Spinal cord (tissue), 9 donors: ENCODE measurements at regions not wholly inside any gene's neighbourhood (a gene's known extent, or its start where the extent isn't known, plus 50 kb on each side); places are given as distances from the start of the nearest gene placed in this dataset.
A peak's percentile ranks its signal among the peaks of the same experiment; 100 is the strongest.

Experiments used
- DNase-seq, 6 donors: peaks; one replicate each; pipeline versions ENCODE4 v3.0.0 to v3.0.0-alpha.2; 2013 to 2015; ENCODE audit warnings: low spot score in 6 of 6, low read depth in 4 of 6
- H3K27ac ChIP-seq: one replicate; pipeline ENCODE4 v1.5.1; 2013; ENCODE audit warnings: low read depth, low read length, control low read depth
- H3K27me3 ChIP-seq: one replicate; pipeline ENCODE4 v1.6.1; 2013; ENCODE audit warnings: low read length; ENCODE audit not compliant: control insufficient read depth, insufficient read depth
- H3K36me3 ChIP-seq: one replicate; pipeline ENCODE4 v1.6.1; 2013; ENCODE audit warnings: low read length; ENCODE audit not compliant: control insufficient read depth, insufficient read depth
- H3K4me1 ChIP-seq: one replicate; pipeline ENCODE4 v1.6.1; 2013; ENCODE audit warnings: low read length; ENCODE audit not compliant: control insufficient read depth, insufficient read depth
- H3K4me3 ChIP-seq: one replicate; pipeline ENCODE4 v1.5.1; 2013; ENCODE audit warnings: low read depth, low read length, control low read depth
- H3K9me3 ChIP-seq: one replicate; pipeline ENCODE4 v1.6.1; 2013; ENCODE audit warnings: low read length; ENCODE audit not compliant: control insufficient read depth, insufficient read depth
- WGBS: methylation state at CpG from one replicate; pipeline ENCODE4 v1.1.5; 2013; ENCODE audit warnings: missing lambda C conversion rate; ENCODE audit not compliant: insufficient coverage; 5-methylcytosine and 5-hydroxymethylcytosine counted together
- donor health status: healthy.

DNA sequence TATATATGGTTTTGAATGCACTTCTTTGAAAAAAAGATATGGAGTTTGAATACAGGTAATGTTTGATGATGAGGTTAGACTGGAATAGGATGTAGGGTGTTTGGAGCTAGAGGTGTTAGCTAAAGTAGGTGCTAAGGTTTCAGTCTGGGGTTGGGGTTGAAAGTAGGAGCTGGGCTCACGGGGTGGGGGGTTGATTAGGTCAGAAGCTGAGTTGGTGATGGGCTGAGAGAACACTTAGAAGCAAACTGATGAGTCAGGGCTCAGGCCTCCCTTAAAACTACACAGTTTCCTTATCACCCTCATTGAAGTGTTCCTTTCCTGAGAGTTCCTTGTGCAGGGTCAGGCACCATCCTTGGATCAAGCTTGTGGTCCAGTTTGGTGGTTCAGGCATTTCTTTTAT, 308.8 kb upstream of the ADAMTS16 start:
- H3K4me1 ChIP-seq = no peaks in the 10 kb centered on the region
- H3K36me3 ChIP-seq = no peaks in the 10 kb centered on the region
- H3K27me3 ChIP-seq = no peaks in the 10 kb centered on the region
- no CpG with 5 or more reads among the region's 1 CpG for WGBS
- H3K9me3 ChIP-seq = no peaks in the 10 kb centered on the region
- no peak overlapping the region for H3K27ac ChIP-seq
- DNase-seq = no peak
- H3K4me3 ChIP-seq = no peak overlapping the region

DNA sequence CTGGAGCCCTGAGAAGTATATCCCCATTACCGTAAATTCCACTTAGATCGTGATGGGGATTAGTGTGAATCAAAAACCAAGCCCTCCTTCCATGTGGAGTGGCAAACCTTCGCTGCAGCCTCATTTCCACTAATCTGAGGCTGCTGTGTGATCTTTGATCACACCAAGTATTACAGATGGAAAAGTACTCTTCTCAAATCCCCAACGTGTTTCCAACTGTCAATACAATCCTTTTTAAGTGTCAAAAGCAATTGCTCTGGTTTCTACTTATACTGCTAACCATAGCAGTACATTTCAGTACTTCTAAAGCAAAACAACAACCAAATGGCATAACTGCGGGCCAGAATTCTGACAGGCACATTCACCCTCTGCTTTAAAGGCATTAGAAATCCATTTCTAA, 307.7 kb upstream of the ADAMTS16 start:
- H3K4me3 ChIP-seq = no peak overlapping the region
- no peak overlapping the region for H3K27ac ChIP-seq
- 70% methylated on average over 4 of the region's 5 CpGs for WGBS
- no peaks in the 10 kb centered on the region for H3K9me3 ChIP-seq
- H3K36me3 ChIP-seq = no peaks in the 10 kb centered on the region
- H3K4me1 ChIP-seq = no peaks in the 10 kb centered on the region
- no peaks in the 10 kb centered on the region for H3K27me3 ChIP-seq
- peak in 2 of 6 donors; percentile 25 to 66 for DNase-seq

- H3K36me3 ChIP-seq = no peaks in the 10 kb centered on the region
- no peaks in the 10 kb centered on the region for H3K4me1 ChIP-seq
- no peaks in the 10 kb centered on the region for H3K27me3 ChIP-seq
- peak in 1 of 6 donors; percentile 71 for DNase-seq
- H3K9me3 ChIP-seq = no peaks in the 10 kb centered on the region
- H3K4me3 ChIP-seq = no peak overlapping the region
- no CpG with 5 or more reads among the region's 4 CpGs for WGBS
- no peak overlapping the region for H3K27ac ChIP-seq
Observed at GRCh38 chr5:4833104-4833738, 306.9 kb upstream of the ADAMTS16 start.

DNA sequence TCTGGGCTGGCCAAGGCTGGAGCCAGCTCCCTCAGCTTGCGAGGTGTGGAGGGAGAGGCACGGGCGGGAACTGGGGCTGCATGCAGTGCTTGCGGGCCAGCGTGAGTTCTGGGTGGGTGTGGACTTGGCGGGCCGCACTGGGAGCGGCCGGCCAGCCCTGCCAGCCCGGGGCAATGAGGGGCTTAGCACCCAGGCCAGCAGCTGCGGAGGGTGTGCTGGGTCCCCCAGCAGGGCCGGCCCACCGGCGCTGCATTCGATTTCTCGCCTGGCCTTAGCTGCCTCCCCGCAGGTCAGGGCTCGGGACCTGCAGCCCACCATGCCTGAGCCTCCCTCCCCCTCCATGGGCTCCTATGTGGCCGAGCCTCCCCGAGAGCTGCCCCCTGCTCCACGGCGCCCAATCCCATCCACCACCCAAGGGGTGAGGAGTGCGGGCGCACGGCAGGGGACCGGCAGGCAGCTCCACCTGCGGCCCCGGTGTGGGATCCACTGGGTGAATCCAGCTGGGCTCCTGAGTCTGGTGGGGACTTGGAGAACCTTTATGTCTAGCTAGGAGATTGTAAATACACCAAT, 302.6 kb upstream of the ADAMTS16 start:
- no peak for DNase-seq
- whole genome bisulfite sequencing = 95% methylated on average over 19 of the region's 28 CpGs
- H3K27me3 ChIP-seq = no peaks in the 10 kb centered on the region
- H3K9me3 ChIP-seq = no peaks in the 10 kb centered on the region
- H3K27ac ChIP-seq = no peak overlapping the region
- no peak overlapping the region for H3K4me3 ChIP-seq
- H3K36me3 ChIP-seq = no peaks in the 10 kb centered on the region
- no peaks in the 10 kb centered on the region for H3K4me1 ChIP-seq

GRCh38 chr5:4845221-4845620, 294.9 kb upstream of the ADAMTS16 start:
- H3K27ac ChIP-seq = no peak overlapping the region
- no peaks in the 10 kb centered on the region for H3K9me3 ChIP-seq
- DNase-seq = peak in 1 of 6 donors; percentile 65
- 95% methylated on average over 3 of the region's 3 CpGs for WGBS
- no peaks in the 10 kb centered on the region for H3K4me1 ChIP-seq
- H3K36me3 ChIP-seq = no peaks in the 10 kb centered on the region
- H3K4me3 ChIP-seq = no peak overlapping the region
- no peaks in the 10 kb centered on the region for H3K27me3 ChIP-seq

DNA sequence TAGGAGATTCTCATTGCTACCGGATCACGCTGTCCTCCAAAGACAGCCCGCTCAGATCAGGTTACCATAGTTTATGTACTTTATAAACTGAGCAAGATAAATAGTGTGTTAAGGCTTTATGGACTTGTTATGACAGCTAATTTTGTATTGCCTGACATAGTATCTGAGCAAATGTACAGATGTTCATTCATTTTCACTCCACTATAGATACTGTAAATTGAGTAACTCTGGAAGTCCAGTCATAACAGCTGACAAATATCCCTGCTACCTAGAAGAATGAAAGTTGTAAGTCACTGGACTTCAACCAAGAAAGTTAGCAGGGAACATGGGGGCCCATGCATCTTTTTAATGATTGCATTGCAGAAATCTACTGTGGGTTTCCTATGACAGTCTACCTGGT, 292.4 kb upstream of the ADAMTS16 start:
- no CpG with 5 or more reads among the region's 3 CpGs for WGBS

GRCh38 chr5:4855036-4855435, 285.1 kb upstream of the ADAMTS16 start:
- H3K9me3 ChIP-seq = peaks cover 3% of the 10 kb centered on the region
- no peaks in the 10 kb centered on the region for H3K4me1 ChIP-seq
- no peak for DNase-seq
- WGBS = no CpG with 5 or more reads among the region's 5 CpGs
- no peak overlapping the region for H3K4me3 ChIP-seq
- no peaks in the 10 kb centered on the region for H3K36me3 ChIP-seq
- no peak overlapping the region for H3K27ac ChIP-seq
- no peaks in the 10 kb centered on the region for H3K27me3 ChIP-seq

More for the DNA sequence above, 292.4 kb upstream of the ADAMTS16 start:
- H3K9me3 ChIP-seq = peaks cover 3% of the 10 kb centered on the region
- no peaks in the 10 kb centered on the region for H3K27me3 ChIP-seq
- no peak overlapping the region for H3K4me3 ChIP-seq
- H3K36me3 ChIP-seq = no peaks in the 10 kb centered on the region
- H3K27ac ChIP-seq = no peak overlapping the region
- no peaks in the 10 kb centered on the region for H3K4me1 ChIP-seq
- DNase-seq = no peak

- WGBS = 80% methylated on average over 1 of the region's 2 CpGs
- Histone ChIP-seq H3K9me3 (no peaks in the 10 kb centered on the region), H3K27me3 (no peaks in the 10 kb centered on the region), H3K36me3 (no peaks in the 10 kb centered on the region), H3K4me3 (no peak overlapping the region), H3K27ac (no peak overlapping the region), H3K4me1 (no peaks in the 10 kb centered on the region)
- no peak for DNase-seq
Observed at GRCh38 chr5:4855880-4856279, 284.2 kb upstream of the ADAMTS16 start.

DNA sequence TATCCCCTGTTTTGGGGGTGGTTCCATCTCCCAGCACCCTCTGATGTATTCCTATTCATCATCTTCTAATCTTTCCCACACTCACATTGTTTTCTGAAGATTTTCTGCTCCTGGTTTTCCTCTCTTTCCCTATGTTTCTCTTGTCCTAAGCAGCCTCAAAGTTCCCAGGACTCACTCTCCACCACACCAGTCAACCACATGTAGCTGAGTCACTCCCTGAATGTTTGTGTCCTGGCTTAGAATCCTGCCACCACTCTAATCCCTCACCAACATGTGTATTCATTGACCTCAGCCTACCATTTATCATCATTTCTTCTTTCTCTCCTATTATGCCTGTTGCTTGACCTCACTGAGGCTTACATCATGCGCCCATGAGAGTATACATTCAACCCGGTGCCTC, 282.4 kb upstream of the ADAMTS16 start:
- Histone ChIP-seq H3K4me1 (no peaks in the 10 kb centered on the region), H3K27me3 (no peaks in the 10 kb centered on the region), H3K36me3 (no peaks in the 10 kb centered on the region), H3K27ac (no peak overlapping the region), H3K4me3 (no peak overlapping the region), H3K9me3 (no peaks in the 10 kb centered on the region)
- 92% methylated on average over 2 of the region's 2 CpGs for whole genome bisulfite sequencing
- no peak for DNase-seq

- no peaks in the 10 kb centered on the region for H3K9me3 ChIP-seq
- no peaks in the 10 kb centered on the region for H3K4me1 ChIP-seq
- H3K36me3 ChIP-seq = no peaks in the 10 kb centered on the region
- WGBS = no CpG with 5 or more reads among the region's 2 CpGs
- no peak overlapping the region for H3K4me3 ChIP-seq
- H3K27me3 ChIP-seq = no peaks in the 10 kb centered on the region
- no peak for DNase-seq
- no peak overlapping the region for H3K27ac ChIP-seq
Observed at GRCh38 chr5:4859500-4860235, 280.5 kb upstream of the ADAMTS16 start.
